B cell (primary cell): ENCODE measurements at regions not wholly inside any gene's neighbourhood (a gene's known extent, or its start where the extent isn't known, plus 50 kb on each side); places are given as distances from the start of the nearest gene placed in this dataset.

Source experiments
- ATAC-seq: fragments of 200-7000 bp; cut with Tn5 transposase; one replicate; pipeline ENCODE4 v1.10.0; 2021; ENCODE audit warnings: low read depth, mild to moderate bottlenecking, moderate number of reproducible peaks, moderate library complexity
- CTCF ChIA-PET: fragments of 350-600 bp; sonication (Branson Sonifier 250); formaldehyde crosslinking; loops from one replicate; lab custom pipeline; 2021; ENCODE audit warnings: antibody characterized with exemption, inconsistent platforms; lab: Charles Lee
- POLR2A ChIA-PET: fragments of 350-600 bp; sonication (Branson Sonifier 250); formaldehyde crosslinking; loops from one replicate; lab custom pipeline; 2021; ENCODE audit warnings: antibody characterized with exemption; lab: Charles Lee
- DNase-seq: peaks from one replicate; pipeline ENCODE4 v3.0.0; 2013
- H2AFZ ChIP-seq: 2 replicates; pipeline ENCODE4 v1.6.1; 2012; ENCODE audit warnings: mild to moderate bottlenecking, low read depth, low read length; ENCODE audit not compliant: insufficient read depth, poor library complexity, severe bottlenecking
- H3K27ac ChIP-seq, 2 donors: 1 replicate in 1 of 2; 2 replicates in 1 of 2; pipeline ENCODE4 v1.5.1; 2012 to 2013; ENCODE audit warnings: low read length in 2 of 2, mild to moderate bottlenecking in 2 of 2, moderate library complexity in 1 of 2
- H3K27me3 ChIP-seq, 4 experiments: fragments of 200-600 bp in 1 of 4; sonication (generic) in 1 of 4; replicated peaks in 1 of 4; 1 replicate in 2 of 4; 2 replicates in 2 of 4; pipeline versions ENCODE4 v1.6.1 to v1.7.0; 2013 to 2016; ENCODE audit warnings: low read length in 3 of 4, mild to moderate bottlenecking in 2 of 4, mixed read lengths in 1 of 4, moderate library complexity in 1 of 4; ENCODE audit not compliant: insufficient read depth in 4 of 4, control insufficient read depth in 3 of 4; ENCODE audit errors: control extremely low read depth in 1 of 4
- H3K36me3 ChIP-seq, 2 experiments: replicated peaks in 1 of 2; 1 replicate in 1 of 2; 2 replicates in 1 of 2; pipeline versions ENCODE4 v1.6.1 to v1.7.1; 2013; ENCODE audit warnings: low read length in 1 of 2; ENCODE audit not compliant: insufficient read depth in 2 of 2, control insufficient read depth in 1 of 2; ENCODE audit errors: control extremely low read depth in 1 of 2, extremely low read depth in 1 of 2
- H3K4me1 ChIP-seq, 2 donors: fragments of 200-600 bp in 1 of 2; sonication (generic) in 1 of 2; 1 replicate in 1 of 2; 2 replicates in 1 of 2; pipeline versions ENCODE4 v1.5.1 to v1.6.1; 2013 to 2017; ENCODE audit warnings: low read length in 2 of 2; ENCODE audit not compliant: control insufficient read depth in 2 of 2, insufficient read depth in 2 of 2
- H3K4me2 ChIP-seq: replicated peaks from 2 replicates; pipeline ENCODE3; 2012; ENCODE audit warnings: mild to moderate bottlenecking, low read depth, low read length; ENCODE audit not compliant: poor library complexity, severe bottlenecking
- H3K4me3 ChIP-seq, 5 experiments: fragments of 200-600 bp in 1 of 5; sonication (generic) in 1 of 5; 1 replicate in 3 of 5; 2 replicates in 2 of 5; pipeline versions ENCODE4 v1.5.1 to v1.7.0; 2011 to 2016; ENCODE audit warnings: low read length in 4 of 5, mild to moderate bottlenecking in 4 of 5, low read depth in 2 of 5, control low read depth in 1 of 5, moderate library complexity in 1 of 5; ENCODE audit not compliant: insufficient read depth in 1 of 5; ENCODE audit errors: control extremely low read depth in 1 of 5, extremely low read depth in 1 of 5
- H3K79me2 ChIP-seq: fragments of 200-600 bp; sonication (generic); one replicate; pipeline ENCODE4 v1.6.0; 2016; ENCODE audit warnings: low read length; ENCODE audit not compliant: control insufficient read depth, insufficient read depth
- H3K9ac ChIP-seq: fragments of 200-600 bp; sonication (generic); 2 replicates; pipeline ENCODE4 v1.6.1; 2017; ENCODE audit warnings: mild to moderate bottlenecking, low read length, moderate library complexity
- H3K9me3 ChIP-seq, 3 donors: one replicate each; pipeline versions ENCODE4 v1.6.1 to v1.7.1; 2013; ENCODE audit warnings: low read length in 2 of 3; ENCODE audit not compliant: control insufficient read depth in 2 of 3, insufficient read depth in 1 of 3; ENCODE audit errors: control extremely low read depth in 1 of 3
- H4K20me1 ChIP-seq: 2 replicates; pipeline ENCODE4 v1.6.0; 2012; ENCODE audit warnings: mild to moderate bottlenecking, low read length; ENCODE audit not compliant: insufficient read depth, control insufficient read depth, poor library complexity, severe bottlenecking
- H3K27ac Mint-ChIP-seq: one replicate; pipeline ENCODE4 v1.8.0; 2021; ENCODE audit warnings: mixed read lengths
- H3K27me3 Mint-ChIP-seq: one replicate; pipeline ENCODE4 v1.8.0; 2021; ENCODE audit warnings: mixed read lengths
- H3K4me1 Mint-ChIP-seq: one replicate; pipeline ENCODE4 v1.8.0; 2021; ENCODE audit warnings: mixed read lengths
- H3K4me3 Mint-ChIP-seq: one replicate; pipeline ENCODE4 v1.8.0; 2021; ENCODE audit warnings: mixed read lengths
- H3K9me3 Mint-ChIP-seq: one replicate; pipeline ENCODE4 v1.8.0; 2022; ENCODE audit warnings: mixed read lengths; ENCODE audit not compliant: insufficient read depth
- EZH2 ChIP-seq: IDR thresholded peaks from 2 replicates; pipeline ENCODE4 v1.6.1; 2012; ENCODE audit warnings: borderline replicate concordance, low read depth, mild to moderate bottlenecking, moderate library complexity, low read length; ENCODE audit not compliant: insufficient read depth, poor library complexity, severe bottlenecking
- WGBS: methylation state at CpG from one replicate; pipeline ENCODE4 v1.1.5; 2013; ENCODE audit warnings: missing lambda C conversion rate; ENCODE audit not compliant: insufficient coverage; 5-methylcytosine and 5-hydroxymethylcytosine counted together
- intact Hi-C: fragments of 100-400 bp; cut with micrococcal nuclease; formaldehyde crosslinking; loops from one replicate; pipeline ENCODE4 v1.10.0; 2022
- TF ChIP-seq, protein P1 (sequence below): fragments of 200-600 bp; IDR thresholded peaks from one replicate; pipeline ENCODE4 v1.8.0; 2022; ENCODE audit warnings: antibody characterized with exemption, mild to moderate bottlenecking

DNA sequence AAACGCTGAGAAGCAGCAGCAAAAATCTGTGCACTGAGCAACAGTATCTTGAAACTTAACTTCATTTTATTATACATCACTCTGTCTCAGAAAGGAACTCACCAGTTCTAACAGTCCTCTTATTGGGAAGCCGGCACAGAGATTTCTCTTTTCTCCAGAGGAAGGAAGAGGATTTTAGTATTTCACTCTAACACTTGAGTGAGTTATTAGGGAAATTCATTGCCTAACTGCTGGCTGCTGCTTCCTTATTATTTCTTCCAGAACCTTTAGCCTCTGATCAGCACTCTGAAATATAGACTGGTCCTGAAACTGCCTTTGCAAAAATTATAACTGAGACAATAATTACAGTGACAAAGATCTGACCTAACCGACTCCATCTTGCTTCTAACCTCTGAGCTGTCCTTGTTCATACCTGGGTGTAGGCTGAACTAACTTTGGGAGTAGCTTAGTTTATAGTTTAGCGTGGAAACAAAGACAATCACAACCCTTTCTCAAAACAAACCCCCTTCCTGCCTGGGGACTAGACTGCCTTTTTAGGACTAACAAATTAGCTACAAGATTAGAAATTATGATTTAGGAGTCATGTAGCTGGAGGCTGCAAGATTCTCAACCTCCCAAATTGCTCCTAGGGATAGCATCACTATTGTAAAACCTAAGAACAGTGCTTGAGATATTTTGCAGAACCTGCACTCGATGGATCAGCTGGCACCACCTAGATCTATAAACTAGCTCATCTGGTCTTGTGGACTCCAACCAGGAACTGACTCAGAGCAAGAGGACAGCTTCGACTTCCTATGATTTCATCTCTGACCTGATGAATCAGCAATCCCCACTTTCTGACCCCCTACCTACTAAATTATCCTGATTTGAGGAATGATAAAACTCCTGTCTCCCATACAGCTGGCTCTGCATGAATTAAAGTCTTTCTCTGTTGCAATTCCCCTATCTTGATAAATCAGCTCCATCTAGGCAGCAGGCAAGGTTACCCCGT, 117.5 kb downstream of the DYRK2 start:
- no peak for DNase-seq
- Histone ChIP-seq H3K27me3 (no peaks in the 10 kb centered on the region), H3K4me1 (no peaks in the 10 kb centered on the region), H3K4me3 (no peak overlapping the region), H3K9me3 (no peaks in the 10 kb centered on the region), H3K4me2 (no peak overlapping the region), H4K20me1 (no peaks in the 10 kb centered on the region), H2AFZ (no peak overlapping the region), H3K36me3 (no peaks in the 10 kb centered on the region), H3K27ac (no peak overlapping the region), H3K9ac (no peak overlapping the region), H3K79me2 (no peaks in the 10 kb centered on the region)
- CTCF ChIA-PET = no interaction called here
- no peaks in the 10 kb centered on the region for H3K27me3 Mint-ChIP-seq
- TF ChIP-seq, protein P1, sequence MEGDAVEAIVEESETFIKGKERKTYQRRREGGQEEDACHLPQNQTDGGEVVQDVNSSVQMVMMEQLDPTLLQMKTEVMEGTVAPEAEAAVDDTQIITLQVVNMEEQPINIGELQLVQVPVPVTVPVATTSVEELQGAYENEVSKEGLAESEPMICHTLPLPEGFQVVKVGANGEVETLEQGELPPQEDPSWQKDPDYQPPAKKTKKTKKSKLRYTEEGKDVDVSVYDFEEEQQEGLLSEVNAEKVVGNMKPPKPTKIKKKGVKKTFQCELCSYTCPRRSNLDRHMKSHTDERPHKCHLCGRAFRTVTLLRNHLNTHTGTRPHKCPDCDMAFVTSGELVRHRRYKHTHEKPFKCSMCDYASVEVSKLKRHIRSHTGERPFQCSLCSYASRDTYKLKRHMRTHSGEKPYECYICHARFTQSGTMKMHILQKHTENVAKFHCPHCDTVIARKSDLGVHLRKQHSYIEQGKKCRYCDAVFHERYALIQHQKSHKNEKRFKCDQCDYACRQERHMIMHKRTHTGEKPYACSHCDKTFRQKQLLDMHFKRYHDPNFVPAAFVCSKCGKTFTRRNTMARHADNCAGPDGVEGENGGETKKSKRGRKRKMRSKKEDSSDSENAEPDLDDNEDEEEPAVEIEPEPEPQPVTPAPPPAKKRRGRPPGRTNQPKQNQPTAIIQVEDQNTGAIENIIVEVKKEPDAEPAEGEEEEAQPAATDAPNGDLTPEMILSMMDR = no peak
- no peak for TF ChIP-seq EZH2
- H3K4me1 Mint-ChIP-seq = no peaks in the 10 kb centered on the region
- H3K27ac Mint-ChIP-seq = no peak overlapping the region
- no peaks in the 10 kb centered on the region for H3K9me3 Mint-ChIP-seq
- H3K4me3 Mint-ChIP-seq = no peak overlapping the region
- intact Hi-C loops = no loop called here
- ATAC-seq = no peak
- POLR2A ChIA-PET = no interaction called here
- WGBS = 66% methylated on average over 4 of the region's 7 CpGs
